GM23248 (cell line): ENCODE measurements at regions not wholly inside any gene's neighbourhood (a gene's known extent, or its start where the extent isn't known, plus 50 kb on each side); places are given as distances from the start of the nearest gene placed in this dataset.

ENCODE experiments used
- EZH2 ChIP-seq: fragments of 200-600 bp; sonication (generic); IDR thresholded peaks from 2 replicates; pipeline ENCODE4 v1.6.1; 2018; ENCODE audit warnings: antibody characterized with exemption, mild to moderate bottlenecking; ENCODE audit not compliant: insufficient read depth, poor library complexity, severe bottlenecking
- EZH2phosphoT487 ChIP-seq: fragments of 200-600 bp; sonication (generic); IDR thresholded peaks from 2 replicates; pipeline ENCODE4 v1.6.1; 2018; ENCODE audit warnings: antibody characterized with exemption, moderate library complexity, mild to moderate bottlenecking, low read depth; ENCODE audit not compliant: insufficient read depth

GRCh38 chr7:92930404-92930803, 94.0 kb upstream of the CDK6 start:
- TF ChIP-seq EZH2 (no peak), EZH2phosphoT487 (no peak)
